ENCODE measurements at regions not wholly inside any gene's neighbourhood (a gene's known extent, or its start where the extent isn't known, plus 50 kb on each side); places are given as distances from the start of the nearest gene placed in this dataset.
"Not testable (repeated sequence)": the region's sequence is repeated elsewhere in the genome, so short reads cannot be mapped to it uniquely, and the experiment has no call there.

DNA sequence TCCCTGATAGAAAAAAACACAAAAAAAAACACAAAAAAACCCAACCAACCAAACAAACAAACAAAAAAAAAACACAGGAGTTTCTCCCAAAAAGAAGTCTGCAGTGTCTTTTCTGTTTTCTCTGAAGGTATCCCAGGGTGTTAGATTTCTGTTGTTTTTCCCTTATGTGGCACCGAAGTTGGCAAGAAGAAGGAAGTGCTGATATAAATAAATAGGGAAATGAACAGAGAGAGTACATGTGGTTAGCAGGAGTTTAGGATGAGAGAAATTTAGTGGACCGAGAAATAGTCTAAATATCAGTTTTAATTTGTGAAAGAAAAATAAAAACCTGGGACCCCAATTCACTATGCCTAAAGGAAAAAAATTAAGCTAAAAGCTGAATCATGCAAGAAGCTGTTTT lies 287.0 kb upstream of the SGCG start:
- no peak for DNase-seq (ENCODE audit: low spot score)

DNA sequence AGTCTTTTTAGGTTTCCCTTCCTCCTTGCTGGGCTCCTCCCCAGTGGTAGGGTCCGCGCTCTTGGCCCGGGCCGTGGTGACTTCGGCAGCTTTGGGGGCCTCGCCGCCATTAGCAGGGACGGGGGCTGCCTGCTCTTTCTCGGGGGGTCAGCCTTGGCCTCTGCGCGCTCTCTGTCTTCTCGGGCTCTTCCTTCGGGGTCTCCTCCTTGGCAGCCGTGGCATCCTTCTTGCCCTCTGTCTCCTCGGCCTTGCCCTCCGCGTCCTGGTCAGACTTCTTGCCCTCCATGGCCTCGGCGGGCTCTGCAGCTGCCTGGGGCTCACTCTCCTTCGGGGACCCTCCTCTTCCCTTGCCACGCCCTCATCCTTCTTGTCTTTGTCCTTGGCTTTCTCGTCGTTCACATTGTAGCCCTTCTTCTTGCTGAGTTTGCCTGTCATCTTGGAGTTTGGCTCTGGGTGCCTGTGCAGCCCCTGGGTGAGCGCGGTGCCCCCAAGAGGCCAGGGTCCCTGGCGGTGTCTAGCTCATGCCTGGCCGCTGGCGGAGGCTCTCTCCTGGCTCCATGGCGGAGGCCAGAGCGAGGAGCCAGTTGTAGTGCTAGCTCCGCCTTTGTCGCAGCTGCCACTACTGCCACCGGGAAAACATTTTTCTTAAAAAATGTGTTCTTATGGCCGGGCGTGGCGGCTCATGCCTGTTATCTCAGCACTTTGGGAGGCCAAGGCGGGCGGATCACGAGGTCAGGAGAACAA lies 283.0 kb upstream of the SGCG start:
- no peak for DNase-seq (ENCODE audit: low spot score)

DNA sequence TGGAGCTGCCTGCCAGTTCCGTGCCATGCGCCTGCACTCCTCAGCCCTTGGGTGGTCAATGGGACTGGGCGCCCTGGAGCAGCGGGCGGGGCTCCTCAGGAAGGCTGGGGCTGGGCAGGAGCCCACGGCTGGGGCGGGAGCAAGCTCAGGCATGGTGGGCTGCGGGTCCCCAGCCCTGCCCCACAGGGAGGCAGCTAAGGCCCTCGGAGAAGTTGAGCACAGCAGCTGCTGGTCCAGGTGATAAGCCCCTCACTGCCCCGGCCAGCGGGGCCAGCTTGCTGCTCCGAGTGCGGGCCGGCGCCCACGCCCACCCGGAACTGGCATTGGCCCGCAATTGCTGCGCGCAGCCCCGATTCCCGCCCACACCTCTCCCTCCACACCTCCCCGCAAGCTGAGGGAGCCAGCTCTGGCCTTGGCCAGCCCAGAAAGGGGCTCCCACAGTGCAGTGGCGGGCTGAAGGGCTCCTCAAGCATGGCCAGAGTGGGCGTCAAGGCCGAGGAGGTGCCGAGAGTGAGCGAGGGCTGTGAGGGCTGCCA lies 280.3 kb upstream of the SGCG start:
- DNase-seq (ENCODE audit: low spot score): not testable (repeated sequence)

DNA sequence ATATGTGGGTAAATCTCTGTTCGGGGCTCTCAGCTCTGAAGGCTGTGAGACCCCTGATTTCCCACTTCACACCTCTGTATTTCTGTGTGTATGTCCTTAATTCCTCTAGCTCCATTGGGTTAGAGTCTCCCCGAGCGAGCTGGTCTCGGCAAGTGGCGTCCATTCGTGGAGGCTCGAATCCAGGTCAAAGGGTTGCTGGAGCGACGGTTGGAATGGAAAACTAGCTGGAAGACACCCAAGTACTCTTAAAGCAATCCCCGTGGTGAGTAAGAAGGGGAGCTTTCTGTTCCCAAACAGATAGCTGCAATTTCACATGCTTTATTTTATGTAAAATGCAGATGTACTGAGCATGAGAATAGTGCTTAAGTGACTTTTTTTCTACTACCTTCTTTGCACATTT lies 277.5 kb upstream of the SGCG start:
- no peak for DNase-seq (ENCODE audit: low spot score)

DNA sequence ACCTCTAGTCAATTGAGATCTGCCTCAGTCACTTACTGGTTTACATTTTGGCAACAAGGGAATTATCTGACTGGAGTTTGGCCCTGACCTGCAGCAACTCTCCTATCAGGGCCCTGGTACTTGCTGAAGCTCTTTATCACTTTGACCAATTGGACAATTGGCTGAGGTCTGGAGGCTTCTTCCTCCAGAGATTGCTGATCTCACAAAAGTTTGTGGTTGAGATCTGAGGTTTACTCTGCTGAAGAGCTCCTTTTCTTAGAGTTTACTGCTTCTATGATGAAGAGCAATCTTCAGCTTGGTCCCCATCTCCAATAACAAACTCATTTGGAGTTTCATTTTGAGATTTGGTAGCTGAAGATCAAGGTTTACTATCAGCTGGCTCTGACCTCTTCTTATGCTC lies 276.9 kb upstream of the SGCG start:
- no peak for DNase-seq (ENCODE audit: low spot score)

DNA sequence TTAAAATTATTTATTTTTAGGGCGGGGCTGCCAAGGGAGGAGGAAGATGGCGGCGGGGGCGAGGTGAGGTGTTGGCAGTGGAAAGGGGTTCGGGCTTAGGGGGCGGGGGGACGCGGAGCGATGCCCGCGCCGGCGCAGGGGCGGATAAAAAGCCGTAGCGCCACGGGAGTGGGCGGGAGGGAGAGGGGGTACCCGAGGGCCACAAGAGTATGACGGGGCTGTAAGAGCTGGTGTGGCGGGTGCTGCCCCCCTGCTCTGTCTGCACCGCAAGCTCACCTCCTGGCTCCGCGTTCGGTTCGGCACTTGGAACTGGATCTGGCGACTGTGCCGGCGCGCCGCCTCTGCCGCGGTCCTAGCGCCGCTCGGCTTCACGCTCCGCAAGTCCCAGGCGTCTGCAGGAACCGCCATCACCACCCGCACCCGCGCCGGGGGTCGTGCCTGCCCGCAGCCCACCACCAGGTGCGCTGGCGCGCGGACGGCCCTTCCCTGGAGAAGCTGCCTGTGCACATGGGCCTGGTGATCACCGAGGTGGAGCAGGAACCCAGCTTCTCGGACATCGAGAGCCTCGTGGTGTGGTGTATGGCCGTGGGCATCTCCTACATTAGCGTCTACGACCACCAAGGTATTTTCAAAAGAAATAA lies 265.2 kb upstream of the SGCG start:
- DNase-seq (ENCODE audit: low spot score): peak; percentile 87

DNA sequence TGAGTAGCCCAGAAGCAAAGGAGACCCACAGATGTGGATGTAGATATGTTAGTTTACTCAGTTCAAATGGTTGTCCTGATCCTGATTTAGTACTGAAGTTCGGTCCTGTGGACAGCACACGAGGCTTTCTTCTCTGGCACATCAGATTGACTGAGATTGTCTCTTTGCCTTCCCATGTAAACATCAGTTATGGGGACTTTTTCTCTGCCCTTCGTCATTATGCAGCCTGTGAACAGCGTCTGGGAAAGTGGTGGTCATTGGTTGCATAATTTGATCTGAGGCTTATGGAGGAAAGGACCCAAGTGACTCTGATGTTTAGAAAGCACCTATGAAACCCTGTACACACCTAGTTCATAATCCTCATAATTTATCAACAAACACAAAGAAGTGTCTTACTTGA lies 264.5 kb upstream of the SGCG start:
- DNase-seq (ENCODE audit: low spot score): not testable (repeated sequence)

DNA sequence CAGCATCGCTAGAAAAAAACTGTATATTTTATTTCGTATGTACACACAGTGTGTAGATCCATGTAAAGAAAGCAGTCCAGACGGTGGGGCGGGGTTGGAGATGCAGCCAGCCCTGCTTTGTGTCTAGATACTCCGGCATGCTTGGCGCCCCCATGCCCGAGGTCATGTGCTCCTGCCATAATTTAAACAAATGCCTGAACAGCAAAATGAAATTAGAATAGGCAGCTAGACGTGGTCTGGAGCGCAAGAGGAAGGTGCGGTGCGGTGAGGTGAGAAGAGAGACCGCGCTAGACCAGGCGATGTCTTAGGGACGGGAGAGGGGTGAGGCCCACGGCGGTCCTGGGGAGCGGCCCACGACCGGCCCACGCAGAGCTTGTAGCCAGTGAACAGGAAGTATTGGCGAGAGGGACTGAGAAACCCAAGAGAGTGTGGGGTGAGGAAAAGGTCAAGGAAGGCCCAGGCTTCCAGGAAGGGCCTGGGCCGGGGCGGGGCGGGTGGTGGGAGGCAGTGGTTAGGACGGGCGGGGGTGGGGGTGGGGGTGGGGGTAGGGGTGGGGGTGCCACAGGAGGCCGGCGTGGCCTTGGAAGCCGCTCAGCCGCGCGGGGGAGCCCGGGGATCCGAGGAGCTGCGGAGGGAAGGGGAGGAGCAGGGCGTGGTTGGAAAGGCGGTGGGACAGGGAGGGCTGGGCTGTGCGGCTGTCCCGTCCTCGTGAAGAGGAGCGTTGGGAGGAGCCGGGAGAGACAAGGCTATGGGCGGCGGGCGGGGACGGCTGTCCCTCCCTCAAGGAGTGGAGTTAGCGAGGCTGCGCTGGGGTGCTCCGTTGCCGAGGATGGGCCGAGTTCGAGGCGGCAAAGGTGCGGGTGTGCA lies 254.7 kb upstream of the SGCG start:
- DNase-seq (ENCODE audit: low spot score): peak; percentile 81

DNA sequence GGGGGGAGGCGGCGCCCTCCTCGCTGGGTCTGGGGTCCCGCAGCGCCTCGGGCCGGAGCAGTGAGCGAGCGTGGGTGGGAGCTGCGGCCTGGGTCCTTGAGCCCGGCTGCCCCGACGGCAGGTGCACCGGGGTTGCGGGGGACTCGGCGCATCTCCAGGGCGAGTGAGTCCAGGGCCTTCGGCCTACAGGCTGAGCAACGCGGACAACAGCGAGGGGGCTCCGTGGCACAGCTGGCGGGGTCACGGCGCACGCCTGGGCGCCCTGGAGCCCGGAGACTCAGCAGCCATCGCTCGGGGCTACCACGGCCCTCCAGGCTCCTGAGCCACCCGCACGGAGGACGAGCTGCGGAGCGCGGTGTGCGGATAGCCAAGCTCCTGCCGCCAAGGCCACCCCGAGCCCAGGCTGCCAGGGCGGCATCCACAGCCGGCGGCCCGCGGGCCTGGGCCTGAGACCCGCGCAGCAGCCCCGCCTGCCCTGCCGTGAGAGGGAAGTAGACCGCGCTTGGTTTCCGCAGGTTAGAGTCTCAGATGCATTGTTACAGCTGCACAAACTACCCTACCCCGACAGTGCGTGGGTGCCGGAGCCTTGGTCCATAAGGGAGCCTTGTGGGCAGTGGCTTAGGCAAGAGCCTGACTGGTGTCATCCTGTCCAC lies 253.9 kb upstream of the SGCG start:
- DNase-seq (ENCODE audit: low spot score): peak; percentile 63

DNA sequence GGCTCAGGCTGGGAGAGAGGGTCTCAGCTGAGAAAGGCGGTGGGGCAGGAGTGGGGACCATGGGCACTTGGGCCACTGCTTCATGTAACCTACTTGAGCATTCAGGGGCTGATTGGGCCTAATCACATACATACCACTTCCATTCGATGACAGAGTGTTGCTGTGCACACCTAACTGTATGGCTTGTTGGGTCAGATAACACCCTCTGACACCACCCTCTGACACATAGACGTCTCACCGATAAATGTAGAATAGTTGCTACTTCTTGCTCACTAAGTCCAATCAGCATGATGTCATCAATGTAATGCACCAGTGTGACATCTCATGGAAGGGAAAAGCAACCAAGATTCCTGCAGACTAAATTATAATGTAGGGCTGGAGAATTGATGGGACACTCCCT lies 252.9 kb upstream of the SGCG start:
- not testable (repeated sequence) for DNase-seq (ENCODE audit: low spot score)

DNA sequence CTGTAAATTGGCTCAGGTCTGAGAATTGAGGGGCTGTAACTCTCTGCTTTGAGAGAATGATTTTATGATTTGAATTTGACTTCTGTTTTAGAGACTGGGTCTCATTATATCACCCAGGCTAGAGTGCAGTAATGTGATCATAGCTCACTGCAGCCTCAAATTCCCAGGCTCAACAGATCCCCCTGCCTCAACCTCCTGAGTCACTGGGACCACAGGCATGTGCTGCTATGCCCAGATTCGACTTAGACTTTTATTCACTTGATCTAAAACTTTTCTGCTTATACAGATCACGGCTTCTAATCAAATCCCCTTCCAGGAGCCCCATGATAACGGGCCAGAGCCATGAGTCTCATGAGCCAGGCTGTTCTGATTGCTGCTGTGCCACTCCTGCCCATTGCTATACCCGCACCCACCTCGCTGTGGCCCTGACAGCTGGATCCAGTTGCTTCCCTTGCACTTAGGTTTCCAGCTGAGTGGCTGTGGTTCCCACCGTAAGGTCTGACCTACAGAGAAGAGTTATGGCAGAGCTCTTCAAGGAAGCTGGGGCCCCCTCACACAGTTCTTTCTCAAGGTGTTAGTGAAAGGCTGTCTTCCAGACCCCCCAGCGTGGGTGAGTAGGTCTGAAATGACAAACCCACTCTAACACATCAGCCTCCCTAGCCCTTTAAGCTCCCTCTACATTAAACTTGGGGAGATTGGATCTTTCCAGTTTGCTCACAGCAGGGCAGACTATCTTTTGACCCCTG lies 251.2 kb upstream of the SGCG start:
- no peak for DNase-seq (ENCODE audit: low spot score)

DNA sequence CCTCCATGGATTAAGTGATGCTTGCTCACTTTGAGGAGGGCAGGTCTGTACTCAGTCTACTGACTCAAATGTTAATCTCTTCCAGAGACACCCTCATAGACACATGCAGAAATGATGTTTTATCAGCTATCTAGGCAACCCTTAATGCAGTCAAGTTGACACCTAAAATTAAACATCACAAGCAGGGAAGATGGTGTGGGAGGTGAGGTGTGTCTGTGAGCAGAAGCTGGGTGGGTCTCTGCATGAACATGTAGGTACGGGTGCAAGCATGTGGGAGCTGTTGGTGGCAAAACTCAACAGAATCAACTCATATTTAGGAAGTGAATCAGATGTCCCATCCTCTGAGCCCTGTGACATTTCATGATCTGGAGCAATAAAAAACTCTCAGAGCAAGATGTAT lies 249.2 kb upstream of the SGCG start:
- no peak for DNase-seq (ENCODE audit: low spot score)

DNA sequence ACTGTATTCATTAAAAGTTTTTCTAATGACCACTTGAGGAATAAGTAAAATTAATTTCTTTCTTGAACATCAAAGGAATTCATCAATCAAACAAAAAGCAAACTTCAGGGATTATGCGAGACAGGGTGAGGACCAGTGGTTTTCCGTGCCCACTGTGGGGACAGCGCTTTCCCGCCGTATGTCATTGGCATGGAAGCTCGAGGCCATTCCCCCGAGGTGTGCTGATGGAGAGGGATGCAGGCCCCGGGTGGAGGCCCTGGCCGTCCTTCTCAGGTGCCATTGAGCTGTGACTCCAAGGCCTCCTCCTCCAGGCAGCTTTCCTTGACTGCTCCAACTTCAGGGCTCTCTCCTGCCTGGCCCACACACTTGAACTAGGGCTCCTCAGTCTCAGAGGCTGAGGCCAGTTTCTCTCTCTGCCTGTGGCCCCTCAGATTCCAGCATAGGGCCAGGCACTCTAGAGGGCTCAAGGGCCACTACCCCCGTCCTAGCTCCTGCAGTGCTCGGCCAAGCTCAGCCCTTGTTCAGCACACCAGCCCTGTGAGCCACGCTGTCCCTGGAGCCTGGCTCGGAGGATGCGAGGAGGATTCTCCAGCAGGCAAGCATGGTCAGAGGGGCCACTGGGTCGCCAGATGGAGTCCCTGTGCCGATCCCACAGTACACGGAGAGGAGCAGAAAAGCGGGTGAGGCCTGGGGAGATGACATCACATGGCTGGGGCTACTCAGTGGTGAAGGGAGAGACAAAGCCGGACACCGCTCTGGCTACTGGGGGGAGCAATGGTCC lies 248.0 kb upstream of the SGCG start:
- not testable (repeated sequence) for DNase-seq (ENCODE audit: low spot score)

DNA sequence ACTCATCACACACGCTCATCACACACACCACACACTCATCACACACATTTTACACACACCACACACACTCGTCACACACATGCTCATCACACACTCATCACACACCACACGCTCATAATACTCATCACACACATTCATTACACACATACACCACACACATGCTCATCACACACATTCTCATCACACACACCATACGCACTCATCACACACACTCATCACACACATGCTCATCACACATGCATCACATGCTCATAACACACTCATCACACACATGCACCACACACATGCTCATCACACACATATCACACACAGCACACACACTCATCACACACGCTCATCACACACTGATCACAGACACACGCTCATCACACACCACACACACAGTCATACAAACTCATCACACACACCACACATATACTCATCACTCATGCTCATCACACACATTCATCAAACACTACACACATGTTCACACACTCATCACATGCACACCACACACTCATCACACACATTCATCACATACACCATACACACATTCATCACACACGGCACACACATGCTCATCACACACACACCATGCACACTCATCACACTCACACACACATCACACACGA lies 247.1 kb upstream of the SGCG start:
- no peak for DNase-seq (ENCODE audit: low spot score)

DNA sequence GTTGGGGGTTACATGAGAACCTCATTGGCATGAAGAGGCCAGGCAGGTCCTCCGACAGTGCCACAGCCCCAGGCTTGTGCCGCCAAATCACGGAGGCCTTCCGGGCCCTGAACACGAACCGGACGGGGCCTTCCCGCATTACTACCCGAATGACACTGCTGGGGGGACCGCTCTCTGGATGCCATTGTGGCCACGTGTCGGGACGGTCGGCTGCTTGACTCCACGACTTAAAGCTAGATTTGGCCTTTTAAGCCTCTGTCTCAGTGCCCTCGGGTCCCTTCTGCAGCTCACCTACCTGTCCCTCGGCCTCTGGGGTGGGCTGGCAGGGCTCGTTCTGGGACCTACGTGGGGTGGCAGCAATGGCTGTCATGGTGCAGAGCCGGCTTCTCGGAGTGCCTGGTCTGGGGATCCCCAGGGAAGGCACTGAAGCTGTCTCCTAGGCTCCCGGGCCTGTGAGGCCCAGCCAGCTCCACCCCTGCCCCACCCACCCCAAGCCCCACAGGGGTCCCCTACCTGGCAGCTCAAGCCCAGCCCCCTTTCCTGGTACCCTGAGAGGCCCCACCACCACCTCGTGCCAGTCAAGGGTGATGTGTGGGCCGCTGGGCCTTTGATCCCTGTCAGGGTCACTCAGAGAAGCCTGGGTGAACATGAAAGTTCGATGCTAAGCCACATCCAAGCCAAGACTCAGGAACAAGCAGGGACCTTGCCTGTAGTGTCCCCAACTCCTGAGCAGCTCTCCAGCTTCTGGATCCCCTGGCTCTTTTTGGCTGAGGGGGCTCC lies 245.8 kb upstream of the SGCG start:
- DNase-seq (ENCODE audit: low spot score): no peak

DNA sequence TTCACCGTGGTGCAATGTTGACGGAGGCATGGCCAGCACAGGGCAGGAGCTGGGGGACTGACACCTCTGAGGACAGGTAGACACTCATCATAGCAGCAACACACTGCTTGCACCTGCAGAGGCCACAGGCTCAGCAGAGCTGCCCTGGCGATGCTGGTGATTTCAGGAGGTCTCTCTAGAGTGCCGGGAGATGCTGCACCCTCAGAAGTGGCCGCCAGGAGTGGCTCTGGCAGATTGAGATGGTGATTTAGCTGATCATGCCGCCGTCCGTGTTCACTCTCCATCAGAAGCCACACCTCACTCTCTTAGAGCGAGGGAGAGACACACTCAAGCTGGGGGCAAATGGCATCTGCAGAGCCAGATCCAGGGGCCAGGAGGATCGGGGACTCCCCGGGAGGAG lies 244.6 kb upstream of the SGCG start:
- DNase-seq (ENCODE audit: low spot score): no peak

DNA sequence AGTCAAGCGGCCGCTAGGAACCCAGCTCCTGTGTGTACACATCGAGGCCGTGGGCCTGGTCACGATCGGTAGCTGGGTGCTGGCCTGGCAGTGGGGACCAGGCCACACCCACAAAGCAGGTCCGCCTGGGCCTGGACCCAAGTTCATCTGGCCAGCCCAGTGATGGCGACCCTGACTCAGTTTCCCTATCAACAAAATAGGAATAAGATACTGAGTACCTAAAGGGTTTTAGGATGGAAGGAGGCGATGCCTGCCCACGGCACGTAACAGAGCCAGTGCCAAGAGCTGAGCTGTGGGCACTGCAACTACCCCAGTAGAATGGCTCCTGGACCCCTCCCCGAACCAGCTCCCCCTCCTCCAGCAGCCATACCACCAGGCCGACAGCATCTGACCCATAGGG lies 243.5 kb upstream of the SGCG start:
- DNase-seq (ENCODE audit: low spot score): no peak

DNA sequence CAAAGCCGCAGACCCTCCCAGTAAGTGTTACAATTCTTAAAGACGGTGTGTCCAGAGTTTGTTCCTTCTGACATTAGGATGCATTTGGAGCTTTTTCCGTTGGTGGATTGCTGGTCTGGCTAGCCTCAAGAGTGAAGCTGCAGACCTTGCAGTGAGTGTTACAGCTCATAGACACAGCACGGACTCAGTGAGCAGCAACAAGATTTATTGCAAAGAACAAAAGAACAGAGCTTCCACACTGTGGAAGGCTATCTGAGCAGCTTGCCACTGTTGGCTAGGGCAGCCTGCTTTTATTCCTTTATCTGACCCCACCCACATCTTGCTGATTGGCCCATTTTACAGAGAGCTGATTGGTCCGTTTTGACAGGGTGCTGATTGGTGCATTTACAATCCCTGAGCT lies 242.8 kb upstream of the SGCG start:
- DNase-seq (ENCODE audit: low spot score): no peak

DNA sequence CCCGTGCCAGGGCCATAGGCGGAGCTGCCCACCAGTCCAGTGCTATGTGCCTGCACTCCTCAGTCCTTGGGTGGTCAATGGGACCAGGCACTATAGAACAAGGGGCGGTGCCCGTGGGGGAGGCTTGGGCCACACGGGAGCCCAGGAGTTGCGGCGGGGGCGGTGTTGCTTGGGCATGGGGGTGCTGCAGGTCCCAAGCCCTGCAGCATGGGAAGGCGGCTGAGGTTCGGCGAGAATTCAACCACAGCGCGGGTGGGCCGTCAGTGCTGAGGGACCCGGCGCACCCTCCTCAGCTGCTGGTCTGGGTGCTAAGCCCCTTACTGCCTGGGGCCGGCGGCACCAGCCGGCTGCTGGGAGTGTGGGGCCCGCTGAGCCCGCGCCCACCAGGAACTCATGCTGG lies 242.2 kb upstream of the SGCG start:
- no peak for DNase-seq (ENCODE audit: low spot score)

All from ecto neural progenitor cell (in vitro differentiated cells).